ENCODE measurements at regions not wholly inside any gene's neighbourhood (a gene's known extent, or its start where the extent isn't known, plus 50 kb on each side); places are given as distances from the start of the nearest gene placed in this dataset.

- TF ChIP-seq, protein P1, sequence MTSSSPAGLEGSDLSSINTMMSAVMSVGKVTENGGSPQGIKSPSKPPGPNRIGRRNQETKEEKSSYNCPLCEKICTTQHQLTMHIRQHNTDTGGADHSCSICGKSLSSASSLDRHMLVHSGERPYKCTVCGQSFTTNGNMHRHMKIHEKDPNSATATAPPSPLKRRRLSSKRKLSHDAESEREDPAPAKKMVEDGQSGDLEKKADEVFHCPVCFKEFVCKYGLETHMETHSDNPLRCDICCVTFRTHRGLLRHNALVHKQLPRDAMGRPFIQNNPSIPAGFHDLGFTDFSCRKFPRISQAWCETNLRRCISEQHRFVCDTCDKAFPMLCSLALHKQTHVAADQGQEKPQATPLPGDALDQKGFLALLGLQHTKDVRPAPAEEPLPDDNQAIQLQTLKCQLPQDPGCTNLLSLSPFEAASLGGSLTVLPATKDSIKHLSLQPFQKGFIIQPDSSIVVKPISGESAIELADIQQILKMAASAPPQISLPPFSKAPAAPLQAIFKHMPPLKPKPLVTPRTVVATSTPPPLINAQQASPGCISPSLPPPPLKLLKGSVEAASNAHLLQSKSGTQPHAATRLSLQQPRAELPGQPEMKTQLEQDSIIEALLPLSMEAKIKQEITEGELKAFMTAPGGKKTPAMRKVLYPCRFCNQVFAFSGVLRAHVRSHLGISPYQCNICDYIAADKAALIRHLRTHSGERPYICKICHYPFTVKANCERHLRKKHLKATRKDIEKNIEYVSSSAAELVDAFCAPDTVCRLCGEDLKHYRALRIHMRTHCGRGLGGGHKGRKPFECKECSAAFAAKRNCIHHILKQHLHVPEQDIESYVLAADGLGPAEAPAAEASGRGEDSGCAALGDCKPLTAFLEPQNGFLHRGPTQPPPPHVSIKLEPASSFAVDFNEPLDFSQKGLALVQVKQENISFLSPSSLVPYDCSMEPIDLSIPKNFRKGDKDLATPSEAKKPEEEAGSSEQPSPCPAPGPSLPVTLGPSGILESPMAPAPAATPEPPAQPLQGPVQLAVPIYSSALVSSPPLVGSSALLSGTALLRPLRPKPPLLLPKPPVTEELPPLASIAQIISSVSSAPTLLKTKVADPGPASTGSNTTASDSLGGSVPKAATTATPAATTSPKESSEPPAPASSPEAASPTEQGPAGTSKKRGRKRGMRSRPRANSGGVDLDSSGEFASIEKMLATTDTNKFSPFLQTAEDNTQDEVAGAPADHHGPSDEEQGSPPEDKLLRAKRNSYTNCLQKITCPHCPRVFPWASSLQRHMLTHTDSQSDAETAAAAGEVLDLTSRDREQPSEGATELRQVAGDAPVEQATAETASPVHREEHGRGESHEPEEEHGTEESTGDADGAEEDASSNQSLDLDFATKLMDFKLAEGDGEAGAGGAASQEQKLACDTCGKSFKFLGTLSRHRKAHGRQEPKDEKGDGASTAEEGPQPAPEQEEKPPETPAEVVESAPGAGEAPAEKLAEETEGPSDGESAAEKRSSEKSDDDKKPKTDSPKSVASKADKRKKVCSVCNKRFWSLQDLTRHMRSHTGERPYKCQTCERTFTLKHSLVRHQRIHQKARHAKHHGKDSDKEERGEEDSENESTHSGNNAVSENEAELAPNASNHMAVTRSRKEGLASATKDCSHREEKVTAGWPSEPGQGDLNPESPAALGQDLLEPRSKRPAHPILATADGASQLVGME (CRISPR knock-in tag; IDR thresholded peaks at IDR 0.05) = no peak
- peak; percentile 62 for TF ChIP-seq C11orf30 (IDR thresholded peaks at IDR 0.05; ENCODE audit: low read depth)
- TF ChIP-seq TCF7L2 (IDR thresholded peaks at IDR 0.05; ENCODE audit: low read depth, low read length) = no peak
These were observed 64.1 kb upstream of the MAMLD1 start (continued) for GRCh38 chrX:150298841-150299551.

DNA sequence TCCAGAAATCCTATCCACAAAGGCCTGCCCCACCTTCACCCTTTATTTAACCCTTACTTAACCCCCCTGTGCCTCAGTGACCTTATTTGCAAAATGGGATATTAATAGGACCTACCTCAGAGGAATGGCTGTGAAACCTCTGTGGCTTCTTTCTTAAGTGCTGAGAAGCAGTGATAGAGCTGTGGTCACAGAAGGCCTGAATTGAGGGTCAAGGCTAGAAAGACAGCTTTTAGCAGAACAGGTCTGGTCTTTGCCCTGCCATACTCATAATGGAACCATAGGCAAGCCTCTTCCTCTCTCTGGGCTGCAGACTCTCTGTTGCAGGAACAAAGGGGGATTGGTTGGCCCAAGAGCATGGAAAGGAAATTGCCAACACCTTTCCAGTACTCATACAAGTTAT, 63.5 kb upstream of the MAMLD1 start:
- no peak for ATAC-seq
- TF ChIP-seq ZNF263 (CRISPR knock-in tag; IDR thresholded peaks at IDR 0.05; ENCODE audit: borderline replicate concordance) (no peak), PTBP1 (IDR thresholded peaks at IDR 0.05; ENCODE audit: low read depth, low read length) (no peak), HDGF (IDR thresholded peaks at IDR 0.05) (no peak)

More for the DNA sequence above, 63.5 kb upstream of the MAMLD1 start:
- CTCF ChIA-PET (ENCODE audit: low intra/inter-chr PET ratio) = no interaction called here
- no peak for FAIRE-seq
- intact Hi-C loops (cut with micrococcal nuclease) (no loop called here), in situ Hi-C loops (cut with MboI) (no loop called here)
- DNase-seq (ENCODE audit: extremely low read depth in 1 of 4, low spot score in 3 of 4) = no peak
- Histone ChIP-seq H3K4me1 (replicated peaks in 1 of 2; ENCODE audit: control insufficient read depth in 2 of 2, insufficient read depth in 2 of 2, low read length in 2 of 2) (no peaks in the 10 kb centered on the region), H2AFZ (ENCODE audit: low read depth, low read length) (no peak overlapping the region), H3K4me3 (no peak overlapping the region), H3K9me1 (ENCODE audit: control insufficient read depth, insufficient read depth, low read length) (no peaks in the 10 kb centered on the region), H3K27me3 (ENCODE audit: control insufficient read depth in 2 of 2, insufficient read depth in 2 of 2, low read length in 2 of 2) (no peaks in the 10 kb centered on the region), H3K36me3 (ENCODE audit: control insufficient read depth, insufficient read depth, low read length) (no peaks in the 10 kb centered on the region), H4K20me1 (replicated peaks; ENCODE audit: control insufficient read depth, insufficient read depth, low read length) (no peaks in the 10 kb centered on the region), H3K27ac (ENCODE audit: extremely low read depth, low read depth, low read length) (no peak overlapping the region), H3K79me2 (ENCODE audit: control insufficient read depth, insufficient read depth, low read length) (no peaks in the 10 kb centered on the region), H3K4me2 (ENCODE audit: insufficient read depth, low read length) (no peak overlapping the region), H3K9me3 (replicated peaks; ENCODE audit: control insufficient read depth, insufficient read depth, low read depth, low read length) (no peaks in the 10 kb centered on the region), H3K9ac (ENCODE audit: insufficient read depth in 1 of 2, low read depth in 2 of 2, low read length in 2 of 2) (no peak overlapping the region)
- no TSS peak for BruUV-seq (replicated peaks)
- POLR2A ChIA-PET = no interaction called here

All from K562 (cell line).